ENCODE measurements at regions not wholly inside any gene's neighbourhood (a gene's known extent, or its start where the extent isn't known, plus 50 kb on each side); places are given as distances from the start of the nearest gene placed in this dataset.

DNA sequence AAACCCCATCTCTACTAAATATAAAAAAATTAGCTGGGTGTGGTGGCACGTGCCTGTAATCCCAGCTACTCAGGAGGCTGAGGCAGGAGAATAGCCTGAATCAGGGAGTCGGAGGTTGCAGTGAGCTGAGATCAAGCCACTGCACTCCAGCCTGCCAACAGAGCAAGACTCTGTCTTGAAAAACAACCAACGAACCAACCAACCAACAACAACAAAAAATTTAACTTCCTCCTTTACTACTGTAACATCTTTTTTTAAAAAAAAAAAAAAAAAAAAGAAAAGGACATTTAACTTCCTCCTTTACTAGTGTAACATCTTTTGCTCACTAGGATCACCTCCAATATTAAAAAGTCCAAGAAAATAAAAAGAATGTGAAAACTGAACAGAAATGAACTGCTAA, 92.3 kb upstream of the TMEM168 start:
- no peak overlapping the region for H2AFZ ChIP-seq (ENCODE audit: low read length)
- no peaks in the 10 kb centered on the region for H3K79me2 ChIP-seq (ENCODE audit: low read length)
- H3K4me2 ChIP-seq (ENCODE audit: low read length): no peak overlapping the region
- no peaks in the 10 kb centered on the region for H4K20me1 ChIP-seq (ENCODE audit: low read length)
- TF ChIP-seq EZH2 (IDR thresholded peaks at IDR 0.05; ENCODE audit: low read length, unreplicated experiment): no peak
- TF ChIP-seq, protein P1, sequence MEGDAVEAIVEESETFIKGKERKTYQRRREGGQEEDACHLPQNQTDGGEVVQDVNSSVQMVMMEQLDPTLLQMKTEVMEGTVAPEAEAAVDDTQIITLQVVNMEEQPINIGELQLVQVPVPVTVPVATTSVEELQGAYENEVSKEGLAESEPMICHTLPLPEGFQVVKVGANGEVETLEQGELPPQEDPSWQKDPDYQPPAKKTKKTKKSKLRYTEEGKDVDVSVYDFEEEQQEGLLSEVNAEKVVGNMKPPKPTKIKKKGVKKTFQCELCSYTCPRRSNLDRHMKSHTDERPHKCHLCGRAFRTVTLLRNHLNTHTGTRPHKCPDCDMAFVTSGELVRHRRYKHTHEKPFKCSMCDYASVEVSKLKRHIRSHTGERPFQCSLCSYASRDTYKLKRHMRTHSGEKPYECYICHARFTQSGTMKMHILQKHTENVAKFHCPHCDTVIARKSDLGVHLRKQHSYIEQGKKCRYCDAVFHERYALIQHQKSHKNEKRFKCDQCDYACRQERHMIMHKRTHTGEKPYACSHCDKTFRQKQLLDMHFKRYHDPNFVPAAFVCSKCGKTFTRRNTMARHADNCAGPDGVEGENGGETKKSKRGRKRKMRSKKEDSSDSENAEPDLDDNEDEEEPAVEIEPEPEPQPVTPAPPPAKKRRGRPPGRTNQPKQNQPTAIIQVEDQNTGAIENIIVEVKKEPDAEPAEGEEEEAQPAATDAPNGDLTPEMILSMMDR (conservative IDR thresholded peaks at IDR 0.05; ENCODE audit: low read depth, low read length): no peak
- TF ChIP-seq EZH2phosphoT487 (IDR thresholded peaks at IDR 0.05; ENCODE audit: borderline replicate concordance, low read length): no peak
- no peaks in the 10 kb centered on the region for H3F3A ChIP-seq (ENCODE audit: low read length, unreplicated experiment)
- no peaks in the 10 kb centered on the region for H3K36me3 ChIP-seq (ENCODE audit: low read depth, low read length)
- intact Hi-C loops (cut with micrococcal nuclease): no loop called here
- H3K9me2 ChIP-seq (replicated peaks; ENCODE audit: low read length): no peaks in the 10 kb centered on the region
- CTCF ChIA-PET: no interaction called here
- ATAC-seq (no peak), DNase-seq (no peak)
- H3K4me3 ChIP-seq (ENCODE audit: low read length): no peak overlapping the region
- no peaks in the 10 kb centered on the region for H3K4me1 ChIP-seq (ENCODE audit: insufficient read depth, low read length)
- H3K27me3 ChIP-seq (ENCODE audit: low read length): no peaks in the 10 kb centered on the region
- no peak overlapping the region for H3K9ac ChIP-seq (ENCODE audit: low read length)
- H3K9me3 ChIP-seq (ENCODE audit: low read length): no peaks in the 10 kb centered on the region
- H3K27ac ChIP-seq (ENCODE audit: low read length): no peak overlapping the region
- POLR2A ChIA-PET (ENCODE audit: unreplicated experiment): no interaction called here
- no TSS peak for BruUV-seq (replicated peaks)

DNA sequence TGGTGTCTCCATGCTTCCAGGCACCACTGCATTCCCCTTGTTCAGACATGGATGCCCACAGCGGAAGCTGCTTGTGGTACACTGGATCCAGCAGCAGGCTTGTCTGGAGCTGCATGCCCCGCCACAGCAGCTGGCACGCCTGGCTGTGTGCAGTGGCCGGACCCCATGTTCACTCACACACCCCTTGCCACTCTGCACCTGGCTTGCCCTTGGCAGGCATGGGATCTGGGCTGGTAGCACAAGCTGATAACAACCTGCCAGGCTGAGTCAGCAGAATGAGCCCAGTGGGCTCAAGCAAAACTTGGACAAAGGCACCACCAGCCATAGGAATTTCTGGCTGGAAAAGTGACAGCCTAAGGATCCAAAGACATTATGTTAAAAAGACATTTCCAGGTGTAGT, 91.8 kb upstream of the TMEM168 start:
- intact Hi-C loops (cut with micrococcal nuclease): no loop called here
- no peaks in the 10 kb centered on the region for H3K36me3 ChIP-seq (ENCODE audit: low read depth, low read length)
- ATAC-seq (no peak), DNase-seq (no peak)
- no TSS peak for BruUV-seq (replicated peaks)
- no peaks in the 10 kb centered on the region for H3K9me2 ChIP-seq (replicated peaks; ENCODE audit: low read length)
- ChIA-PET POLR2A (ENCODE audit: unreplicated experiment) (no interaction called here), CTCF (no interaction called here)
- no peaks in the 10 kb centered on the region for H3F3A ChIP-seq (ENCODE audit: low read length, unreplicated experiment)
- H3K9me3 ChIP-seq (ENCODE audit: low read length): no peaks in the 10 kb centered on the region
- no peak overlapping the region for H2AFZ ChIP-seq (ENCODE audit: low read length)
- H4K20me1 ChIP-seq (ENCODE audit: low read length): no peaks in the 10 kb centered on the region
- H3K27ac ChIP-seq (ENCODE audit: low read length): no peak overlapping the region
- no peak overlapping the region for H3K4me3 ChIP-seq (ENCODE audit: low read length)
- no peaks in the 10 kb centered on the region for H3K79me2 ChIP-seq (ENCODE audit: low read length)
- no peak overlapping the region for H3K9ac ChIP-seq (ENCODE audit: low read length)
- H3K4me2 ChIP-seq (ENCODE audit: low read length): no peak overlapping the region
- H3K27me3 ChIP-seq (ENCODE audit: low read length): no peaks in the 10 kb centered on the region
- TF ChIP-seq EZH2phosphoT487 (IDR thresholded peaks at IDR 0.05; ENCODE audit: borderline replicate concordance, low read length) (no peak), EZH2 (IDR thresholded peaks at IDR 0.05; ENCODE audit: low read length, unreplicated experiment) (no peak)
- TF ChIP-seq, protein P1 (conservative IDR thresholded peaks at IDR 0.05; ENCODE audit: low read depth, low read length): no peak
- no peaks in the 10 kb centered on the region for H3K4me1 ChIP-seq (ENCODE audit: insufficient read depth, low read length)

DNA sequence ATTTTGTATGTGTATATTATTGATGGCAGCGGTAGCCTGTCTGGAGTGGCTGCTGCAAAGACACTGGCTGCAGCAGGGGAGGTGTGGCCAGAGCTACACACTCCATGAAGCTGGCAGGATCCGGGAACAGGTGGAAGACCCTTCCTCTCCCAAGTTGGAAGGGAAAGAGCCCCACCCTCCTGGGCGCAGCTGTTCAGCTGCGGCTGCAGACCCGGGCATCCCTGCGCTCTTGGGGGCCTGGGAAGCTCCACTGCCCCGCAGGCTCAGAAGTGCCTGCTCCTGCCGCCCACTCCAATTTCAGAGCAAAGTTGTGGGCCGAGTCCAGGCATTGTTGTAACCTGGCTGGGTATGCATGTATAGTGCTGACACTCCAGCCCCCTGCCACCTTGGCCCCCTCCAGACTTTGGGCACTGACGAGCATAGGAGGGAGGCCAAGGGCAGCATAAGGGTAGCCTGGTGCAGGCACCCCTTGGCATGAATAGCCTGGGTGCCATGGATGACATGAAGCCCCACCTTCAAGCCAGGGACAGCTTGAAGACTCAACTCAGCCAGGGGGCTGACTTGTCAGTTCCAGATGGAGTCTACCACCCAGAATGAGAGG, 90.7 kb upstream of the TMEM168 start:
- no TSS peak for BruUV-seq (replicated peaks)
- Histone ChIP-seq H3K4me1 (ENCODE audit: insufficient read depth, low read length) (no peaks in the 10 kb centered on the region), H3K36me3 (ENCODE audit: low read depth, low read length) (no peaks in the 10 kb centered on the region), H3K27ac (ENCODE audit: low read length) (no peak overlapping the region), H3K79me2 (ENCODE audit: low read length) (no peaks in the 10 kb centered on the region), H3K9ac (ENCODE audit: low read length) (no peak overlapping the region), H3F3A (ENCODE audit: low read length, unreplicated experiment) (no peaks in the 10 kb centered on the region), H3K27me3 (ENCODE audit: low read length) (no peaks in the 10 kb centered on the region), H3K4me2 (ENCODE audit: low read length) (no peak overlapping the region), H3K9me2 (replicated peaks; ENCODE audit: low read length) (no peaks in the 10 kb centered on the region), H3K9me3 (ENCODE audit: low read length) (no peaks in the 10 kb centered on the region), H4K20me1 (ENCODE audit: low read length) (no peaks in the 10 kb centered on the region), H3K4me3 (ENCODE audit: low read length) (no peak overlapping the region), H2AFZ (ENCODE audit: low read length) (no peak overlapping the region)
- TF ChIP-seq, protein P1 (conservative IDR thresholded peaks at IDR 0.05; ENCODE audit: low read depth, low read length): no peak
- TF ChIP-seq EZH2 (IDR thresholded peaks at IDR 0.05; ENCODE audit: low read length, unreplicated experiment) (no peak), EZH2phosphoT487 (IDR thresholded peaks at IDR 0.05; ENCODE audit: borderline replicate concordance, low read length) (no peak)
- ChIA-PET POLR2A (ENCODE audit: unreplicated experiment) (no interaction called here), CTCF (no interaction called here)
- ATAC-seq (no peak), DNase-seq (no peak)
- intact Hi-C loops (cut with micrococcal nuclease): no loop called here
